HG02588 (cell line): ENCODE measurements at regions not wholly inside any gene's neighbourhood (a gene's known extent, or its start where the extent isn't known, plus 50 kb on each side); places are given as distances from the start of the nearest gene placed in this dataset.
"Not testable (repeated sequence)": the region's sequence is repeated elsewhere in the genome, so short reads cannot be mapped to it uniquely, and the experiment has no call there.

Source experiments
- ATAC-seq: cut with Tn5 transposase; IDR thresholded peaks from one replicate; pipeline ENCODE4 v1.9.1; 2021; ENCODE audit warnings: mild to moderate bottlenecking, moderate library complexity; ENCODE audit not compliant: unreplicated experiment

DNA sequence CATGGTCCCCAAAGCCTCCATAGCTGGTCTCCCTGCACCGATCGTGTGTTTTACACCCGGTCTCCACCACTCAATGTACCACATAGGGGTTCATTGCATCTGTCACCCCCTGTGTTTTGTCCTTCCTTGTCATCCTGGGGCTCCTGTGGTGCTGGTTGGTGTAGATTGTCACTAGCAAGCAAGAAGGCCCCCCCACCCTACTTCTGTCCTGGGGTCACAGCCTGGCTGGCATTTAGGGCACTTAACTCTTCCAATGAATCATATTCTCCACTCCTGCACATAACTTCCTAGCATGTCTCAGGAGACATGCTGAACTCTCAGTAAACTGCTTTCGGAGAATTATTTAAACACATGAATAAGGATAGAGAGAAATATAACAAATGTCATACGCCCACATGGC, 161.4 kb downstream of the BCL2L11 start:
- ATAC-seq, result not testable (repeated sequence)

DNA sequence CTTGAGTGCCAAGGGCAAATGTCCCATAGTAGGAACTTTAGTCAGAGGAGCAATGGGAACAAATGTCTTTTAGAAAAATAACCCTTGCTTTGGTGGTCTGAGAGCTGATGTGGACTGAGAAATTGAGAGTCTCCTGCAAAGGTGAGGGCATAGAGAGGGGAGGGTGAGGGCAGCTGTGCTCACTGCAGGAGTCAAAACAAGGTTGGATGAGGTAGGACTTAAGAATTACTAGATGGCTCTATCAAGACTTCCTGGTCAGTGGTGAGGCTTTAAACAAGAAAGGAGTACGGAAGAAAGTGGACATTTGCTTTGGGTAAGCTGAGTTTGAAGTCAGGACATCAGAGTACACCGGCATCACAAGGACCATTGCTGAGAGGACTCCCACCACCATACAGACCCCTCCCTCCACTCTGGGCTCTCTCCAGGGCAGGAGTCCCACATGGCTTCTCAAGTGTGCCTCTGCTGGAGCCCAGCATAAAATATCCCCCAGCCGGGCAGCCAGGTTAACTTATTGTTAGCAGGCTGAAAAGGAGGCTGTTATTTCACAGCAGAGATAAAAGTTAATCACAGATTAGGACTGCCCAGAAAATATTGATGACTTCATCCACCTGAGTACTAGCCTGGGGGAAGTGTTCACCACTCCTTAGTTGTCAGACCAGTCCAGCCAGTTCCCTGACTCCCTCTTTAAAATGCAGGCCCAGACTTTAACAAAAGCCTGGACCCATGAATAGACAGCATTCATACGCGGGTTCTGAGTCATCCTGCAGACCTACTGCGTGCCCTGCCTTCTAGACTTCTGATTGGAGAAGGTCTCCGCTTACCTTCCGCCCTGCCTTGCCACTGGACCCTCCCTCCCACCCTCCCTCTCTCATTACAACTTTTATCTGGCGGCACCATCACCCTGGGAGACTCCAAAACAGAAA, 167.2 kb downstream of the BCL2L11 start:
- ATAC-seq, result not testable (repeated sequence)

- ATAC-seq, result not testable (repeated sequence)
Measured at GRCh38 chr2:111290370-111290769, 169.7 kb downstream of the BCL2L11 start.

GRCh38 chr2:111291566-111291965, 170.9 kb downstream of the BCL2L11 start:
- ATAC-seq, result not testable (repeated sequence)

- ATAC-seq, result not testable (repeated sequence)
Measured at GRCh38 chr2:111292232-111292968, 171.7 kb downstream of the BCL2L11 start.

GRCh38 chr2:111294699-111295098, 174.0 kb downstream of the BCL2L11 start:
- ATAC-seq, result not testable (repeated sequence)

GRCh38 chr2:111296122-111296804, 175.5 kb downstream of the BCL2L11 start:
- not testable (repeated sequence) for ATAC-seq

GRCh38 chr2:111297128-111297527, 176.4 kb downstream of the BCL2L11 start:
- ATAC-seq, result not testable (repeated sequence)

DNA sequence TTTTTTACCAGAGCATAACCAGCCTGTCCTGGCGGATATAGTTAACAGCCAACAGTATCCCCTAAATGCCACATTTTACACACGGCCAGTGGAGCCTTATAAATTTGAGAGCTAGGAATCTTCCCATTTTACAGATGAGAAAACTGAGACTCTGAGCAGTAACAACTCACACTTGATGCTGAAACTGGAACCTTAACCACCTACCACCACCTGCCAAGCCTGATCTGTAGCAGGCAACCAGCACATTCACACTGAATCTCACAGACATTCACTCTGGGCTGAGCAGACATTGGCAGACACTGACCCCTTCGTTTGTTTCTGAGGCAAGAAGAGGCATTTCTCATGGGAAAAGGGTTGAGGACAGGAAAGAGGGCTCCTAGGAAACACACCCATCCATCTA, 178.2 kb downstream of the BCL2L11 start:
- ATAC-seq, result not testable (repeated sequence)

DNA sequence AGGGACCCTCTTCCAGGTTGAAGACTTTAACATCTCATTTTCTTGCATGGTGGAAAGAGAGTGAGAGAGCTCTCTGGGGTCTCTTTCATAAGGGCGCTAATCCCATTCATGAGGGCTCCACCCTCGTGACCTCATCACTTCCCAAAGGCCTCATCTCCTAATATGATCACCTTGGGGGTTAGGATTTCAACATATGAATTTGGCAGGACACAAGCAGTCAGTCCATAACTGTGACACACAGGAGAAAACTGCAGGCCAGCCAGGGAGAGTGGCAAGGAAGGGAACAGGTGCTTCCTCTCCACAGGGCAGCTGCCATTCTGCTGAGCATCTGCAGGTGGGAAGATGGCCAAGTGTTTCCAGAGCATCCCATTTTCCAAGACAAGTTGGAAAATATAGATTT, 178.9 kb downstream of the BCL2L11 start:
- ATAC-seq, result not testable (repeated sequence)

- ATAC-seq, result not testable (repeated sequence)
Measured at GRCh38 chr2:111301677-111302076, 181.0 kb downstream of the BCL2L11 start.

GRCh38 chr2:111302397-111303218, 181.9 kb downstream of the BCL2L11 start:
- ATAC-seq, result not testable (repeated sequence)

DNA sequence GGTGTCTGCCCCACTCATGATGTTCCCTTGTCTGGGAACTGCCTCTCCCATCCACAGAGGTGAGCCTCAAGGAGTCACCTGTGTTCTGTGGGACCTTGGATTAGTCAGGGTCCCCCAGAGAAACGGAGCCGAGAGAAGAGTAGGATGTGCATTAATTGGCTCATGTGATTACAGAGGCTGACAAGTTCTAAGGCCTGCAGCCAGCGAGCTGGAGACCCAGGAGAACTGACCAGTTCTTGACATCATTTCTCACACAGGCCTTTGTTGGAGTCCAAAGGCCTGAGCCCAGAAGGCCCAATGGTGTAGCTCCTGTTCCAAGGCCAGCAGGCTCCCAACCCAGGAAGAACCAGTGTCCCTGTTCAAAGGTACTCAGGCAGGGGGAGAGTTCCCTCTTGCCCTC, 186.6 kb downstream of the BCL2L11 start:
- ATAC-seq, result not testable (repeated sequence)

DNA sequence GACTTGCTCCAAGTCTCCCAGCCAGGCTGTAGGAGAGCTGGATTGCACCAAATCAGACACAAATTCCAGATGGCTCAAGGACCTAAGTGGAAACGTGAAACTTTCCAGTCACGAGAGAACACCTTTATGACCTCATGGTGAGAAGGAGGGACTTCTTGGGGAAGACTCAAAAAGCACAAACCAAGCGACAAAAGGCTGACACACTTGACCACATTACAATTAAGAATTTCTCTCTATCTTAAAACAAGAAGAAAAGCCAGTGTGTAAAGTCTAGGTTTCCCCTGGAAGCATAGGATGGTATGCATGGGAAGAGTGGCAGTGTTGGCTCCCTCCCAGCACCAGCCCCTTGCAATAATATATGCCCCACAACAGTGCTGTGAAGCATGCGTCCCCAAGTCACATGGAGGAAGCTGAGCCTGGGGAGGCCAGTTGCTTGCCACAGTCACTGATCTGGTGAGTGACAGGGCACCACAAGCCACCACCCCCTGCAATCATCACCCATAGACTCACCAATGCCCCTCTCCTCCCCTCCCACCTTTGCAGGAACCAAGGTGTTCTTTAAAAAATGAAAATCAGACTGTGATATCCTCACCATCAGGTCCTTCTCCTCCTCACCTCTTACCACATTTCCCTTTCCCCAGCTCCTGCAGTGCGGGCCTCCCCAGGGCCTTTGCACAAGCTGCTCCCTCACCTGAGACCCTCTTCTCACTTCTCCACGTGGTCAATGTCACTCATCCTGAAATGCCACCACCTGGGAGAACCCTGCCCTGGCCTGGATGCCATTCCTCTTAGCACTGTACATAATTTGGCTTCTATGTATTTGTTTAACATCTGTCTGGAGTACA, 188.7 kb downstream of the BCL2L11 start:
- ATAC-seq, result not testable (repeated sequence)

GRCh38 chr2:111310395-111310794, 189.7 kb downstream of the BCL2L11 start:
- ATAC-seq, result not testable (repeated sequence)

DNA sequence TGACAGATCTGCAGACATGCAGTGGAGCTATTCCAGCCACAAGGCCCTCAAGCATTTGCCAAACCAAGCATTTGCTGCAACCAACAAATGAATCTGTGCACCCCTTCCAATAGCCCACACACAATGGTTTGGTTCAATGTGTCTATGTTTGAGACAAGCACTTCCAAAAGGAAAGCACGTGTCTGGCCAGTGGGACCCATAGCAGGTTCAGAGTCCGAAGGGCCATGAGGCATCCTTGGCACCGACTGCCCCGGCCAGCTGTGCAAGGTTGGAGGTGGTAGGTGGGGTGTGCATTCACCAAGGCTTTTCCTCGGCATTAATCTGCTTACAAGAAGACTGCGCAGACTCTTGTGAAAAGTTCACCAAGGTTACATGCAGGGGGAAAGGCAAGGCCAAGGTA, 190.9 kb downstream of the BCL2L11 start:
- ATAC-seq, result not testable (repeated sequence)

GRCh38 chr2:111312897-111313607, 192.3 kb downstream of the BCL2L11 start:
- not testable (repeated sequence) for ATAC-seq

DNA sequence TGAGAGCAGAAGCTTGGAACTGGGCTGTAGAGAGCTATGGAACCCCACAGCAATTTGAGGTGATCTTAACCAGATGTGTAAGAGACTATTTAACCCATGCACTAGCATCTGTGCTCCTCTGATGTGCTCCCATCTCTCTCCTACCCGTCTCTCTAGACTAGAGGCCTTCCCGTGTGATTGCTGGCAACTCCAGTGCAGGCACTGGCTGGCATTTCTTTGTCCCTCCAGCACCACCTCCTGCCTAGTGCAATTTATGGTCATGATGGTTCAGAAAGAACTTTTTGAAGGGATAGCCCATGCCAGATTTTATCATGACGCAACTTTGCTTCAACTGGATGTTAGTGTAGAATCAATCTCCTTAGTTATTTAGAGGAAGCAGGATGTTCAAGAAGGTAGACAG, 193.0 kb downstream of the BCL2L11 start:
- ATAC-seq, result not testable (repeated sequence)
